GM19324 (cell line): ENCODE measurements at regions not wholly inside any gene's neighbourhood (a gene's known extent, or its start where the extent isn't known, plus 50 kb on each side); places are given as distances from the start of the nearest gene placed in this dataset.
"Not testable (repeated sequence)": the region's sequence is repeated elsewhere in the genome, so short reads cannot be mapped to it uniquely, and the experiment has no call there.

ENCODE experiments used
- ATAC-seq: cut with Tn5 transposase; IDR thresholded peaks from one replicate; pipeline ENCODE4 v1.9.1; 2021; ENCODE audit warnings: mild to moderate bottlenecking, moderate library complexity; ENCODE audit not compliant: unreplicated experiment, low FRiP score

- no peak for ATAC-seq
Observed at GRCh38 chr4:10866666-10867065, 182.1 kb upstream of the CLNK start.

DNA sequence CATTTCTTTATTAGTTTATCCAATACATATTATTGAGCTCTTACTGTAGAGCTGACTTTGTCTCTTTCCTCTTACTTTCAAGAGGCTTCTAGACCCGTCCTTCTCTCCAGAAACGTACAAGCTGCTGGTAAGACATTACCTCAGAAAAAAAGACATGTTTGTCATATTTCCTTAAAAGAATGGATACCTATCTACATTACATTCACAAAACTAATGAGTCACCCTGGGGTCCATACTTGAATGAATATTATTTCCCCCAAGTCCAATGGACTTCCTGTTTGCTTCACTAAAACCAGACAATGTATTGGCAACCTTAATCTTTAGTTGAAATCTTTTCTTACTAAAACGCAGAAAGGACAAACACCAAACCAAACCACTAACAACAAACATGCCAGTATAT is 176.5 kb upstream of the CLNK start:
- ATAC-seq = no peak

GRCh38 chr4:10856271-10856782 is 171.8 kb upstream of the CLNK start:
- no peak for ATAC-seq

GRCh38 chr4:10853196-10853595 is 168.6 kb upstream of the CLNK start:
- ATAC-seq = no peak

DNA sequence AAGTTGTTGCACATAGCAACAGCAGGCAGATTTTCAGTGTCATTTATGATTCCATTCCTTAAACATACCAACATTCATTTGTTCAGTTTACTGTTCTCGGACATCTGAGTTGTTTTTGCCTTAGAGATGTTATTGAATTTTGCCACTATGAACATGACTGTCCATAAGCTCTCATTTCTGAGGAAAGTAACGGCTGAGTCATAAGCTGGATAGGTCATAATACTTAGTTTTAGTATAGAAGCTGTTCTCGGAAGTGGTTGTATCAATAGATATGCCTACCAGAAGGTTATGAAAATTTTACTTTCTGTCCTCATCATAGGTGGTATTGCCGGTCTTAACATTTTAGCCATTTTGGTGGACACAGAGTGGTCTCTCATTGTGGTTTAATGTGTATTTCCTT is 157.1 kb upstream of the CLNK start:
- ATAC-seq = no peak

- ATAC-seq = no peak
Observed at GRCh38 chr4:10837151-10837550, 152.6 kb upstream of the CLNK start.

- no peak for ATAC-seq
Observed at GRCh38 chr4:10832806-10833628, 148.4 kb upstream of the CLNK start.

- no peak for ATAC-seq
Observed at GRCh38 chr4:10831727-10832408, 147.3 kb upstream of the CLNK start.

GRCh38 chr4:10828918-10829538 is 144.5 kb upstream of the CLNK start:
- not testable (repeated sequence) for ATAC-seq

DNA sequence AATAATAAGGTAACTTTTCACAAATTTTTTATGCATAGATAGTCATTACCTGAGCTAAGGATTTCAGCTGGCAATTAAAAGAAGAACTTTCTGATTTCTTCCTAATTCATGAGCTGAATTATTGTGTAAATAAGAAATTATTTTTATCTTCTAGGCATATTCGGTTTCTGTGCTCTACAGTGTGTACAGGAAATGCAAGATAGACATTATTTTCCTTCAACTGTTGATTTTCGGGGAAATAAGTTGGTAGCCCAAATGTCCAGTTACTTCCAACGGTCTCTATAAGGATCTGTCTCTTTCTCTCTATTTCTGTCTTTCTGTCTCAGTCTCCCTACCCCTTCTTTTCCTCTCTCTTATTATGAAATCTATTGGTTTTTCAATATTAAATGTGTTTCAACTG is 137.3 kb upstream of the CLNK start:
- ATAC-seq = no peak

GRCh38 chr4:10816571-10816970 is 132.0 kb upstream of the CLNK start:
- ATAC-seq = no peak

- no peak for ATAC-seq
Observed at GRCh38 chr4:10811991-10812390, 127.4 kb upstream of the CLNK start.

- no peak for ATAC-seq
Observed at GRCh38 chr4:10810411-10810810, 125.8 kb upstream of the CLNK start.

DNA sequence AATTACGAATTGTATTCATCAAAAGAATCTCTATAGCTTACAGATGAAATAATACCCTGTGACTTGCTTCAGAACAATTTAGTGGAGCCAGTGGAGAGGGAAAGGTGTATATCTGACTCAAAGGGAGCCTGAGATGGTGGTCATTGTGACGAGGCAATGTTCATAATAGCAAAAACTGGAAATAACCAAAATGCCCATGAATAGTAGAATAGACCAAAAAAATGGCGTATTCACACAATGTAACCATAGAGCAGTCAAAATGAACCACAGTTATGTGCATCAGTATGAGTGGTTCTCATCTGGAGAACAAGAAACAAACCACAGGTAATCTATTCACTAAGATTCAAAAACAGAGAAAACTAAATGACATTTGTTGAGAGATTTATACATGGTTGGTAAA is 125.3 kb upstream of the CLNK start:
- ATAC-seq = no peak

- ATAC-seq = no peak
Observed at GRCh38 chr4:10808591-10808990, 124.0 kb upstream of the CLNK start.

- no peak for ATAC-seq
Observed at GRCh38 chr4:10806953-10807645, 122.5 kb upstream of the CLNK start.

DNA sequence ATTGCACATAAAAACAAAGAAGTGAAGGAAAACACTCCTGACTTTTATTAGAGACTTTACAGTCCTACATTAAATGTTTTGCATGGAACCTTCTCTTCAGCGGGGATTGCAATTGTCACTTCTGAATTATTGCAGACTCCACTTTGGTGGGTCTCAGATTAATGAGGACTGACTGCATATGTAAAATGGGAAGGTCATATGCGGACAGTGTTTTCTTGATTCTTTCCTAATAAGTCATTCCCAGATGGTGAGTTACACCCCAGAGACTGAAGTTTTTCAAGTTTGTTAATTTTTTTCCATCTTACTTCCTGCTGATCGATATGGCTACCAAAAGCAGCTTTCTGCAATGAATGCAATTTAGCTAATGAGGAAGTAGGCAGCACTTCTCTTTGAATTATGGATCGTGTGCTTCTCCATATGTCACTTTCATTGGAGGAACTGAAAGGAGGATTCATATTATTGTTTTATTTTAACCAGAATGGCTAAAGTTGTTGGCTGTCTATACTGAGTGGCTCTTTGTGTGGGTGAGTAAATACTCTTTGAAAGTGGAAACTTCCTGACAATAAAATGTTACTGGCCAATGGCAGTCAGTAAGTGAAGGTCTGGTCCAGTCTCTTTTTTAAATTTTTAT is 119.3 kb upstream of the CLNK start:
- ATAC-seq = no peak

DNA sequence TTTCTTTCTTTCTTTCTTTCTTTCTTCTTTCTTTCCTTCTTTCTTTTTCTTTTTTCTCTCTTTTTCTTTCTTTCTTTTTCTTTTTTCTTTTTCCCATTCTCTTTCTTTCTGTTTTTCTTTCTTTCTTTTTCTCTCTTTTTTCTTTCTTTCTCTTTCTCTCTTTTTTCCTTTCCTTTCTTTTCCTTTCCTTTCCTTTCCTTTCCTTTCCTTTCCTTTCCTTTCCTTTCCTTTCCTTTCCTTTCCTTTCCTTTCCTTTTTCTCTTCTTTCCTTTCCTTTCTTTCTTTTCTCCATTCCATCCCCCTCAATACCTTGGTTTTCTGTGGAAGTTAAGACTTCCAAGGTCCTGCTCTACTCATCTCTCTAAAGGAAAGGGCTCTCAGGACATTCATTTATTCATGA is 102.8 kb upstream of the CLNK start:
- no peak for ATAC-seq

DNA sequence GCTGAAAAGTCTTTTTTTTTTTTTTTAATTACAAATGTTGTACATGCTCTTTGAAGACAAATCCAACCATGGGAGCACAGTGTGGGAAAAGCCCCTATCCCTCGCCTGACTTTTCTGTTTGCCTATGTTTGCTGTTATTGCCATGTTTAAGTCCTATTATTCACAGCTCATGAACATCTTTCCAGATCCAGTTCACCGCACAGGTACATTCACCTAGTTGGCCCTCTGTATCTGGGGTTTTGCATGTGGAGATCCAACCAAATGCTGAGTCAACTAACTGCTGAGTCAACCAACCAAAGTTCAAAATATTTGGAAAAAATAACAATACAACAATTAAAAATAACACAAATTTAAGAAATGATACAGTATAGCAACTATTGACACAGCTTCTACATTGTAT is 100.1 kb upstream of the CLNK start:
- no peak for ATAC-seq

GRCh38 chr4:10783351-10783750 is 98.8 kb upstream of the CLNK start:
- ATAC-seq = no peak
